Erythroblast (primary cell): ENCODE measurements at regions not wholly inside any gene's neighbourhood (a gene's known extent, or its start where the extent isn't known, plus 50 kb on each side); places are given as distances from the start of the nearest gene placed in this dataset.

Experiments
- GATA1 ChIP-seq: IDR thresholded peaks from 2 replicates; pipeline ENCODE4 v1.6.1; 2011; ENCODE audit warnings: low read depth, mild to moderate bottlenecking, control low read depth, low read length, moderate library complexity
- POLR2A ChIP-seq: IDR thresholded peaks from 2 replicates; pipeline ENCODE4 v1.6.1; 2011; ENCODE audit warnings: mild to moderate bottlenecking, low read length

- TF ChIP-seq POLR2A: no peak
- no peak for TF ChIP-seq GATA1
These were observed 284.0 kb upstream of the TBL1XR1 start for GRCh38 chr3:177481329-177481728.
